ENCODE measurements at regions not wholly inside any gene's neighbourhood (a gene's known extent, or its start where the extent isn't known, plus 50 kb on each side); places are given as distances from the start of the nearest gene placed in this dataset.

- no peaks in the 10 kb centered on the region for H3K36me3 ChIP-seq (ENCODE audit: control insufficient read depth in 2 of 4, insufficient read depth in 4 of 4, low read length in 3 of 4)
- ChIA-PET POLR2A (ENCODE audit: partially characterized antibody) (no interaction called here), CTCF (ENCODE audit: partially characterized antibody) (interaction anchor here (0.9 to 1.2 kb wide), 5 partner anchors 8 to 302 kb away, joined by 3 to 4 read pairs (median 3); no protein-coding TSS in a partner anchor)
- H4K20me1 ChIP-seq (replicated peaks in 1 of 2; ENCODE audit: control insufficient read depth in 1 of 2, insufficient read depth in 2 of 2, low read length in 2 of 2): no peaks in the 10 kb centered on the region
- no peaks in the 10 kb centered on the region for H3K27me3 ChIP-seq (replicated peaks in 1 of 4; ENCODE audit: control insufficient read depth in 3 of 4, extremely low read depth in 1 of 4, insufficient read depth in 3 of 4, low read length in 3 of 4)
- H3K79me1 ChIP-seq (ENCODE audit: low read depth, low read length): no peaks in the 10 kb centered on the region
- H3K4me1 ChIP-seq (replicated peaks in 1 of 4; ENCODE audit: control insufficient read depth in 3 of 4, insufficient read depth in 4 of 4, low read length in 3 of 4): no peaks in the 10 kb centered on the region
- no peaks in the 10 kb centered on the region for H3K23me2 ChIP-seq (ENCODE audit: low read depth, low read length)
- H2BK5ac ChIP-seq (ENCODE audit: low read depth, low read length): no peak overlapping the region
- H3K4me2 ChIP-seq (ENCODE audit: insufficient read depth in 1 of 2, low read depth in 2 of 2, low read length in 2 of 2): no peak overlapping the region
- H2AK5ac ChIP-seq (ENCODE audit: low read depth, low read length): no peak overlapping the region
- H3K14ac ChIP-seq (ENCODE audit: insufficient read length): no peak overlapping the region
- TF ChIP-seq BRCA1 (IDR thresholded peaks at IDR 0.05; ENCODE audit: low read depth, low read length) (no peak), SRF (IDR thresholded peaks at IDR 0.05; ENCODE audit: low read depth, low read length) (no peak), KDM4A (IDR thresholded peaks at IDR 0.05; ENCODE audit: low read depth, low read length, severe bottlenecking) (no peak), KDM5A (IDR thresholded peaks at IDR 0.05; ENCODE audit: low read length) (no peak), RXRA (IDR thresholded peaks at IDR 0.05; ENCODE audit: insufficient read depth, low read depth, low read length) (no peak), CHD1 (IDR thresholded peaks at IDR 0.05; ENCODE audit: low read depth, low read length) (no peak), MAFK (IDR thresholded peaks at IDR 0.05; ENCODE audit: low read depth, low read length) (no peak), BCL11A (IDR thresholded peaks at IDR 0.05; ENCODE audit: low read depth in 2 of 2, low read length in 2 of 2) (no peak)
- H4K5ac ChIP-seq (ENCODE audit: insufficient read length, low read depth, low read length): no peak overlapping the region
- 79% methylated on average over 2 of the region's 2 CpGs; no CpG with 5 or more reads in 1 of the 2 experiments for WGBS, 2 experiments (ENCODE audit: extremely low coverage in 1 of 2, insufficient coverage in 1 of 2, insufficient read length in 1 of 2, insufficient replicate concordance in 2 of 2, low coverage in 1 of 2, low lambda C conversion rate in 2 of 2, missing lambda C conversion rate in 1 of 2)
- H2BK15ac ChIP-seq (ENCODE audit: low read length): no peak overlapping the region
- H2BK120ac ChIP-seq (replicated peaks; ENCODE audit: low read depth, low read length): no peak overlapping the region
- H3K56ac ChIP-seq (replicated peaks; ENCODE audit: insufficient read length, low read depth, low read length): no peak overlapping the region
- H3K4ac ChIP-seq (replicated peaks; ENCODE audit: insufficient read length, low read depth, low read length): no peak overlapping the region
- H2AFZ ChIP-seq (ENCODE audit: low read length): no peak overlapping the region
- no peak overlapping the region for H2BK20ac ChIP-seq (ENCODE audit: low read length)
- no peak overlapping the region for H3K23ac ChIP-seq (ENCODE audit: insufficient read length)
- H2BK12ac ChIP-seq (ENCODE audit: low read depth, low read length): no peak overlapping the region
- no peak overlapping the region for H3K27ac ChIP-seq (ENCODE audit: low read depth, low read length)
- no peak for DNase-seq (ENCODE audit: low read depth in 1 of 2, low spot score in 2 of 2)
- no peaks in the 10 kb centered on the region for H3K79me2 ChIP-seq (ENCODE audit: control insufficient read depth in 1 of 2, insufficient read depth in 2 of 2, low read length in 2 of 2)
- FAIRE-seq: no peak
- no peak overlapping the region for H3K9ac ChIP-seq (replicated peaks in 1 of 4; ENCODE audit: extremely low read depth in 1 of 4, low read depth in 3 of 4, low read length in 3 of 4)
- no peaks in the 10 kb centered on the region for H3K9me3 ChIP-seq (ENCODE audit: insufficient read depth in 2 of 2, low read depth in 1 of 2, low read length in 1 of 2)
- no peak overlapping the region for H4K91ac ChIP-seq (replicated peaks; ENCODE audit: insufficient read length, low read length)
- no peak overlapping the region for H3K4me3 ChIP-seq (ENCODE audit: extremely low read depth in 1 of 4, insufficient read depth in 2 of 4, low read depth in 3 of 4, low read length in 4 of 4)
- H4K8ac ChIP-seq (ENCODE audit: extremely low read depth, insufficient read depth, low read length): no peak overlapping the region
- no peak overlapping the region for H3K18ac ChIP-seq (ENCODE audit: extremely low read depth, low read length)
These were observed 87.6 kb upstream of the SLC4A4 start for GRCh38 chr4:71251261-71251660.
